Inferior parietal cortex (tissue), 1 donor: ENCODE measurements at regions not wholly inside any gene's neighbourhood (a gene's known extent, or its start where the extent isn't known, plus 50 kb on each side); places are given as distances from the start of the nearest gene placed in this dataset.
"Not testable (repeated sequence)": the region's sequence is repeated elsewhere in the genome, so short reads cannot be mapped to it uniquely, and the experiment has no call there.

Experiments
- DNase-seq: peaks from one replicate; pipeline ENCODE4 v3.0.0-alpha.2; 2016; ENCODE audit errors: extremely low spot score

GRCh38 chr4:152064282-152064681, 303.5 kb upstream of the GATB start:
- DNase-seq = no peak

GRCh38 chr4:152063621-152064240, 302.9 kb upstream of the GATB start:
- no peak for DNase-seq

DNA sequence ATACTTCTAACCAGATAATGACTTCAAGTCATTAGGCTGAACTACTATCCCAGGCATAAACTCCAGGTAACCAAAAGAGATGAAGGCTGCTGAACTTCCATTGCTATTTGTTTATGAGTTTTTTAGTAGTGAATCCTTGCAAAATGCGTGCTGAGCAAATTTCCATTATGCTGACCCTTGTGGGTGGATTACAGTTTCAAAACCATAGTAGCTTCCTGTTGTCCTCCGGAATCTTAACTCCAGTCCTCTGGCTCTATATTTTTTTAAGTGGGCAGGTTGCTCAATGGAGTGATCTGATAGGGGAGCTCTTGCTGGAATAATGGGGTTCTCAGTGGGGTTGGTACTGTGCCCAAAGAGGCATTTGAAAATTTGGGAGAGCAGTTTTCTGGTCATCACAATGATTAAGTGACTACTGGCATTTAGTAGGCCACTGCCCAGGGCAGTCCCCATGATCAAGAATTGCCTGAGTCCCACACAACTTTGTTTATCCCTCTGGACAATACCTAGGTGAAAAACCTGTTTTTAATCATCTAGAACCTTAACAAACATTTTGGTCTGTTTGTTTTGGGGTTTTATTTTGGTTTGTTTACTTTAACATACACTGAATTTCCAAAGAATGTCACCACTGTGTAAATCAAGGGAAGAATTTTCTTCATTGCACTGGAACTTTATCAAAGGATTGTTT, 302.3 kb upstream of the GATB start:
- no peak for DNase-seq

DNA sequence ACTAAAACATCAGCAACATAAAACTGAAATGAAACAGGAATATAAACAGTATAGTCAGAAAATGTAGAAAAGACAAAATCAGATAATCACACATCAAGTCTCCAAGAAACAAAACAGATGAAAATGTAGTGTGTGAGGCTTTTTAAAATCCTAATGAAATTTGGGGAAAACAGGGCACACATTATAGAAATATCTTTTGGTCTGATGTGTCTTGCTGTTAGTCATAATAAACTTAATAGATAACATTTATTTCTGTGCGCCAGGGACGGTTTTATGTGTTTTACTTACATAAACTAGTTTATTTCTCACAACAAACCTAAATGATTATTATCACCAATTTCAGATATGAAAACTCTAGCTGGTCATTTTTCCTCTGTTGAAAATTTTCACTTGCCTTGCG, 293.9 kb upstream of the GATB start:
- DNase-seq = no peak

GRCh38 chr4:152052451-152053057, 291.7 kb upstream of the GATB start:
- no peak for DNase-seq

- DNase-seq = not testable (repeated sequence)
Measured at GRCh38 chr4:152051332-152051731, 290.5 kb upstream of the GATB start.

DNA sequence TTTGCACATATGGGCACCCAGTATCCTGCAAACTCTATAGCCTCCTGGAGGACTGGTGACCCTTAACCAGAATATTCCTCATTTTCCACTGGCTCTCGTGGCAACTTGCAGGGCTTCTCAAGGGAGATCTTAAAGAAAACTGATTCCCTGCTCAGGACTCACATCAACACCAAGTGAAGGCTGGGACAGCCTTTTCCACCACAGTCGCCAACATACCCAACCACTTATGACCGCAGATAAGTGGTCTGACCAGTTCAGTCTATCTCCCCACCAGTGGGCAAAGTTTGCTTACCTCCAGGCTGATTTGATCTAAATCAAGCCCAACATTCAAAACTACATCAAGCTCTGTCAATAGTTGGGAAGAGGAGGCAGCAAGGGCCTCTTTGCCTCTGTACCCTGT, 289.3 kb upstream of the GATB start:
- DNase-seq = no peak

DNA sequence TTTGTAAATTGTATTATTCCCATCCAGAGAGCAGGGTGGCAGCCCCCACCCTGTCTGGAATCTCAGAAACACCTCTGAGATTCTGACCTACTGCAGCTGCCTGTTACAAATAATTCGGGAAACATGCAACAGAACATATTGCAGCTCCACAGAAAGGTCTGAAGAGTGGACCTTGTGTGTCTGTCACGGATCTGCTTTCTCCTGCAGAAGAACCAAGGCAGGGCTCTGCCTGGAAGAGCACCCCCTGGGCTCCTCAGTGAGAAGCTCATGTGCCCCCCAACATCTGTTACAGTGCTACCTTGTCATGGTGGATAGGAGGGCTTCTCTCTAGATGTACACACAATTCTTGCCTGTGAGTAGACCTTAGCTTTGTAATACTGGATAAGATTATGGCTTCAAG, 286.6 kb upstream of the GATB start:
- DNase-seq = no peak

GRCh38 chr4:152045807-152046571, 285.2 kb upstream of the GATB start:
- DNase-seq = no peak

DNA sequence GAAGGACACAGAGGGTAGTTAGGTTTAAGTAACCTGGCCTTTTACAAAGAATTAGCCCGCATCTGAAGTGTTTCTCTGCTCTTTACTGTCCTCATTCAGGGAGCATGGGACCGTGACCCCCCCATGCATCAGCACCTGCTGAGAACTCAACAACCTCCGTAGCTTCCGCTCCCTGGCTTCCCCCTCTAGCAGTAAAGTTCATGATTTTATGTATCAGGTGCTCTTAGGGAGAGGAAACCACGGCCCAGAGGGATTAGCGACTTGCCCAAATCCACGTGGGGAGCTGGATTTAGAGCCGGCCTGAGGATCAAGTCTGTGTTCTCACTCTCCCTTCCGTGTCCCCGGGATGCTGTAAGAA, 284.6 kb upstream of the GATB start:
- DNase-seq = no peak

DNA sequence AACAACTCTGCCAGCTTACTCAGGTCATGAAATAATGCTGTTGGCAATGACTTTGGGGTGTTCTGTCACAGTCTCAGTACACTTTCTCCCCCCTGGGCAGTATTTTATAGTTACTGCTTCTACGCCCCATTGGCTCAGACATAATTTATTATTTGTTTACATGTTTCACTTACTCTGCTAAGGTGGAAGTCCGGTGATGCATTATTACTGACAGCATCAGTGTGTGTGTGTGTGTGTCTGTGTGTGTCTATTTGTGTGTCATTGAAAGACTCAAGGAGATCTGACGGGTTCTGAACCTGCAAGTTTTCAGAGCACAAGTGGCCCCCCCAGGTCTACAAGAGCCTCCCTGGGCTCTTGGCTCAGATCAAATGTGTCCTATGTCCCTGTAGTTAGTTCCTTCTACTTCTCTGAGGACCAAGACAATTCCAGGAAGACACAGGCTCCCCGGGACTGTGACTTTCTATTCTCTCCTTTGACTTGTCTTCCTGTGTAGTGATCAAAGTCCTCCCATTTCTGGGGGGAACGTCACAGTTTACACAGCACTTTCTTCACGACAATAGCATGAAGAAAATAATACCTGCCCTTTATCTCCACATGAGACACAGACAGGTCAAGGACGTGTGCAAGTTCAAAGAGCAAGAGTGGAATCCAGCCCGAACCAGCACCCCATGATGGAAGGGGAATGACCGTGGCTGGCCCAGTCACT, 283.7 kb upstream of the GATB start:
- no peak for DNase-seq

- DNase-seq = no peak
Measured at GRCh38 chr4:152041295-152041694, 280.5 kb upstream of the GATB start.

- no peak for DNase-seq
Measured at GRCh38 chr4:152039691-152040090, 278.9 kb upstream of the GATB start.

DNA sequence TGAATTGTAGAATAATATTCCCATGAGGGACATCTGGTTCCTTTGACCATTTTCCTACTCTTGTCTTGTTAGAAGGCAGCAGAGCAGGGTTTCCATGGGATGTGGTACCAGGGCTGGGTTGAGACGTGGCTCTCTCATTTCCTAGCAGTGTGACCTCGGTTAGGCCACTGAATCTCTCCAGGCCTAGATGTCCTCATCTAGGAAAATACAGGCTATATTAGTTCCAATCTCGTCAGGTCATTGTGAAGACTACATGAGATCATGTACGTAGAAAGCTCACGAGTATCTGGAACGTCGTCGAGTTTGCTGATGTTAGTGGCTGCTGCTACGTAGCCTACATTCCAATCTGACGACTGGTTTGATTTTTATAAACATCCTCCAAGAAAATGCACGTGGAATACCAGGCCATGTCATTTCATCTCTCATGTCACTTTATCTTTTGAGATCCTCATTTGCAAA, 278.2 kb upstream of the GATB start:
- no peak for DNase-seq

DNA sequence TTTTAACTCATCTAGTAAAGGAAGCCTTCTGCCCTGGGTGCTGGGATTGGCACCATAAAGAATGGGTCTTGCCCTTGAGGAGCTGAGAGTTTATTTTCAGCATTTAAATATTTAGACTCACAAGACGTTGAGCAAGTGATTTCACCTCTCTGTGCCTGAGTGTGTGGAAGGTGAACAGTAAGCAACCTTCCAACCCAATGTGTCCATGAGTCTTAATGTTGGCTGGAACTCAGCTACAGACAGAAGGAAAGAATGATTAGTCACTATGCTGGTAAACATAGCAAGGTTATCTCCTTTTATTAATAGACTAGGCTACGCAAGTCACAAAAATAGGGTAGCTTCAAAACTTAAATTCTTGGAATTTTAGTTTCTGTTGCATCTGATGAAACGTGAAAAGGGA, 277.4 kb upstream of the GATB start:
- no peak for DNase-seq

DNA sequence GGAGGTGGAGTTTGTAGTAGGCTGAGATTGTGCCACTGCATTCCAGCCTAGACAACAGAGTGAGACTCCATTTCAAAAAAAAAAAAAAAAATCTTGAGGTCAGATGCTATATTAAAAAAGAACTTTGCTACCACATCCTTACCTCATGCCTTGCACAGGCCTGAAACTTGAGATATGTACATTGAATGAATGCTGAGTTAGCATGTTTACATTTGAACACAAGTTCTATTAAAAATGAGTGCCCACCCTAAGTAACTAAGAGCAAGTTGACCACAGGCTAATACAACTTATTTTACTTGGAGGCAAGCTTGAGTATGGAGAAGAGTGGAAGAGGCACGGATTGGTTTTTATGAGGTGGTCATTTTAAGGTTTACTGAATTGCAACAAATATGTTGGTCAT, 276.6 kb upstream of the GATB start:
- DNase-seq = no peak

- no peak for DNase-seq
Measured at GRCh38 chr4:152033621-152034020, 272.8 kb upstream of the GATB start.

- no peak for DNase-seq
Measured at GRCh38 chr4:152032722-152033131, 271.9 kb upstream of the GATB start.

DNA sequence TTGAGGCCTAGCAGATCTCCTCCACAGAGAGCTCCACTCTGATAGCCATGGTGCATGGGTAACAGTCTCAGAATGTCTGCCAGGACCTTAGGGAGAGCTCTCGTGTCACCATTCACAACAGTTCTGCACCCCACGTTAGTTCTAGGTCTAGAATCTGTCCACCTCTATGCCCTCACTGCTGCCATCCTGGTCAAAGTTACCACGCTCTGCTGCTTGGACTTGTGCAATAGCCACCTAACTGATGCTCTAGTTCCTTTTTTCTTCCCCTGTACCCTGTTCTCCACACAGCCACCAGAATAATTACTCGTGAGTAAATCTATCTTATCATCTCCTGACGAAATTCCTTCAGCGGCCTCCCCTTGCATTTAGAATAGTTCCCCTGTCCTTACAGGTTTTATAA, 268.8 kb upstream of the GATB start:
- DNase-seq = no peak

GRCh38 chr4:152028131-152028530, 267.3 kb upstream of the GATB start:
- DNase-seq = no peak

DNA sequence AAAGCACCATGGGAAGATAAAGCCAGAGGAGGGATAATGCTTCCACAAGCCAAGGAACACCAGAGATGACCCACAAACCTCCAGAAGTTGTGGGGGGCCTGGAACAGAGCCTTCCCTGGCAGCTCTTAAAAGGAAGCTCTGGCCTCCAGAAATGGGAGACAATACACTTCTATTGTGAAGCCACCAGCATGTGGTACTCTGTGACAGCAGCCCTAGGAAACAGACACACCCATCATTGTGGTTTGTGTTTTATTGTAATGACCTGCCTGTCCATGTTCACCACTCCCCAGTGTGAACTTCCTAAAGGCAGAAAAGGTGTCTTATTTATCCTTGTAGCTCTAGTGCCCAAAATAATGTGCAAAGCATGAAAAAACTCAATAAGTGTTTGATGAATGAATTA, 264.1 kb upstream of the GATB start:
- DNase-seq = no peak

- DNase-seq = no peak
Measured at GRCh38 chr4:152023674-152024073, 262.9 kb upstream of the GATB start.
